ENCODE measurements at regions not wholly inside any gene's neighbourhood (a gene's known extent, or its start where the extent isn't known, plus 50 kb on each side); places are given as distances from the start of the nearest gene placed in this dataset.

GRCh38 chr15:97092656-97093055, 762.2 kb downstream of the NR2F2 start:
- H3K4me3 ChIP-seq (replicated peaks in 1 of 2; ENCODE audit: low read depth in 2 of 2, low read length in 2 of 2), result no peak overlapping the region
- DNase-seq (ENCODE audit: low read depth in 2 of 2), result no peak
- TF ChIP-seq CTCF (IDR thresholded peaks at IDR 0.05; ENCODE audit: low read depth, low read length), result no peak

GRCh38 chr15:97096303-97096835, 765.9 kb downstream of the NR2F2 start:
- peak in 1 of 2 donors; percentile 55 for DNase-seq (ENCODE audit: low read depth in 2 of 2)
- H3K4me3 ChIP-seq (replicated peaks in 1 of 2; ENCODE audit: low read depth in 2 of 2, low read length in 2 of 2), result no peak overlapping the region
- TF ChIP-seq CTCF (IDR thresholded peaks at IDR 0.05; ENCODE audit: low read depth, low read length), result no peak

- DNase-seq (ENCODE audit: low read depth in 2 of 2), result no peak
- no peak for TF ChIP-seq CTCF (IDR thresholded peaks at IDR 0.05; ENCODE audit: low read depth, low read length)
- no peak overlapping the region for H3K4me3 ChIP-seq (replicated peaks in 1 of 2; ENCODE audit: low read depth in 2 of 2, low read length in 2 of 2)
Observed at GRCh38 chr15:97099040-97099439, 768.5 kb downstream of the NR2F2 start.

GRCh38 chr15:97101572-97101971, 771.1 kb downstream of the NR2F2 start:
- DNase-seq (ENCODE audit: low read depth in 2 of 2), result no peak
- no peak overlapping the region for H3K4me3 ChIP-seq (replicated peaks in 1 of 2; ENCODE audit: low read depth in 2 of 2, low read length in 2 of 2)
- no peak for TF ChIP-seq CTCF (IDR thresholded peaks at IDR 0.05; ENCODE audit: low read depth, low read length)

GRCh38 chr15:97114900-97115760, 784.6 kb downstream of the NR2F2 start:
- DNase-seq (ENCODE audit: low read depth in 2 of 2), result no peak
- no peak overlapping the region for H3K4me3 ChIP-seq (replicated peaks in 1 of 2; ENCODE audit: low read depth in 2 of 2, low read length in 2 of 2)
- TF ChIP-seq CTCF (IDR thresholded peaks at IDR 0.05; ENCODE audit: low read depth, low read length), result no peak

GRCh38 chr15:97115761-97116070, 785.2 kb downstream of the NR2F2 start:
- no peak for TF ChIP-seq CTCF (IDR thresholded peaks at IDR 0.05; ENCODE audit: low read depth, low read length)
- no peak overlapping the region for H3K4me3 ChIP-seq (replicated peaks in 1 of 2; ENCODE audit: low read depth in 2 of 2, low read length in 2 of 2)
- no peak for DNase-seq (ENCODE audit: low read depth in 2 of 2)

All from cardiac fibroblast (primary cell).